ENCODE measurements at regions not wholly inside any gene's neighbourhood (a gene's known extent, or its start where the extent isn't known, plus 50 kb on each side); places are given as distances from the start of the nearest gene placed in this dataset.

- no peak for TF ChIP-seq CTCF (IDR thresholded peaks at IDR 0.05)
- TF ChIP-seq SIN3A (IDR thresholded peaks at IDR 0.05; ENCODE audit: borderline replicate concordance, low read depth, low read length) = no peak
- TF ChIP-seq EP300 (IDR thresholded peaks at IDR 0.05; ENCODE audit: borderline replicate concordance in 1 of 2, low read depth in 1 of 2, low read length in 1 of 2) = no peak
- TF ChIP-seq TAF1 (IDR thresholded peaks at IDR 0.05; ENCODE audit: borderline replicate concordance, low read depth, low read length) = no peak
- TF ChIP-seq RFX5 (IDR thresholded peaks at IDR 0.05; ENCODE audit: low read length) = no peak
- TF ChIP-seq EZH2phosphoT487 (IDR thresholded peaks at IDR 0.05; ENCODE audit: borderline replicate concordance, low read depth) = no peak
- no peak for TF ChIP-seq MAX (IDR thresholded peaks at IDR 0.05; ENCODE audit: low read depth)
- TF ChIP-seq RCOR1 (IDR thresholded peaks at IDR 0.05; ENCODE audit: low read length) = no peak
- TF ChIP-seq POLR2AphosphoS5 (IDR thresholded peaks at IDR 0.05; ENCODE audit: low read depth, low read length) = no peak
- TF ChIP-seq SMC3 (IDR thresholded peaks at IDR 0.05; ENCODE audit: low read depth, low read length) = no peak
- no peak for TF ChIP-seq PBX3 (IDR thresholded peaks at IDR 0.05)
- TF ChIP-seq NFIC (IDR thresholded peaks at IDR 0.05; ENCODE audit: borderline replicate concordance) = no peak
- TF ChIP-seq YY1 (IDR thresholded peaks at IDR 0.05; ENCODE audit: low read depth) = no peak
- no peak for TF ChIP-seq REST (IDR thresholded peaks at IDR 0.05; ENCODE audit: low read depth, low read length)
These were observed 72.6 kb upstream of the ALDH1A3 start for GRCh38 chr15:100807028-100807427.
